ENCODE measurements at regions not wholly inside any gene's neighbourhood (a gene's known extent, or its start where the extent isn't known, plus 50 kb on each side); places are given as distances from the start of the nearest gene placed in this dataset.
A peak's percentile ranks its signal among the peaks of the same experiment; 100 is the strongest.

DNA sequence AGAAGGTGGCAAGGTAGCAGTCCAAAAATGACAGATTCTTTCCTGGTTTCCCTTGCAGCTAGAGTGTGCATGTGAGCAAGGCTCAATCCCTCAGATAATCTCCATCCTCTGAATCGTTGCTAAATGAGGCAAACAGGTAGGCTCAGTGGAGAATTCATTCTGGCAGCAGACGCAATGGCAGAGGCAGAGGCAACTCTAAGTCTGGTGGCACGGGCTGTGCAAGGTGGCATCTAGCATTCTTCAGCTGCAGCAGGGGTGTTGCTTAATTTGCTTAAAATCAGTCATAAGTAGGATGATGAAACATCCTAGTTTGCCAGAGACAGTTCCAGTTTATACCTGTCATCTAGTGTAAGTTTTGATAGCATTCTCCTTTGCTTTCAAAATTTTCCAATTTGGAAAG, 391.1 kb upstream of the MEX3C start:
- no peak for DNase-seq (ENCODE audit: low read depth)

GRCh38 chr18:51593931-51594330, 396.4 kb upstream of the MEX3C start:
- DNase-seq (ENCODE audit: low read depth): no peak

DNA sequence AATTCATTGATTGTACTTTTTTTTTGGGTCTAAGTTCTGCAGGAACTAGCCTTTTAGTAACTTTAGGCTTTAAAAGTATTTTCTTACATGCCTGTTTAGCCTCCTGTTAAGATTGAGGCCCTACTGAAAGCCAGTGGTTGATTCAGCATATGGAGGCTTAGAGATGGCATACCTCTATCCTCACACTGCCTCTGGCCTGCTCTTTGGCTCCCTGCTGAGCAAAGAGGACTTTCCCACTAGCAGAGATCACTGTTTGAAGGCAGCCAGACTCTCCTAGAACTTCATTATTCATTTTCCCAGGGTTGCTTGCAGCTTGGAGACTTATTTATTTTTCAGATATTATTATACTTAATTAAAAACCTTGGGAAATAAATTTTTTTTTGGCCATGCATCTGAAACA, 405.6 kb upstream of the MEX3C start:
- no peak for DNase-seq (ENCODE audit: low read depth)

- no peak for DNase-seq (ENCODE audit: low read depth)
These were observed 406.1 kb upstream of the MEX3C start for GRCh38 chr18:51603551-51603950.

DNA sequence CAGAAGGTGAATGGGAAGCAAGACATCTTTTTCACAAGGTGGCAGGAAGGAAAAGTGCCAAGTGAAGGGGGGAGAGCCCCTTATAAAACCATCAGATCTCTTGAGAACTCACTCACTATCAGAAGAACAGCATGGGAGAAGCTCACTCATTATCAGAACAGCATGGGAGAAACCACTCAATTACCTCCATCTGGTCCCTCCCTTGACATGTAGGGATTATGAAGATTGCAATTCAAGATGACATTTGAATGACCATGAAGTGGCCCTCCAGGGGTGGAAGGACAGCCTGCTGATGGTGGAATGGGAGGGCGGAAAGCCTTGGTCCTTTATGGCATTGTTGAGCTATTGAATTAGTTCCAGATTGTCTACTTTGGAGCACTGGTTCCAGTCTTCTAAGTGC, 413.0 kb upstream of the MEX3C start:
- no peak for DNase-seq (ENCODE audit: low read depth)

GRCh38 chr18:51611326-51611725, 413.8 kb upstream of the MEX3C start:
- no peak for DNase-seq (ENCODE audit: low read depth)

DNA sequence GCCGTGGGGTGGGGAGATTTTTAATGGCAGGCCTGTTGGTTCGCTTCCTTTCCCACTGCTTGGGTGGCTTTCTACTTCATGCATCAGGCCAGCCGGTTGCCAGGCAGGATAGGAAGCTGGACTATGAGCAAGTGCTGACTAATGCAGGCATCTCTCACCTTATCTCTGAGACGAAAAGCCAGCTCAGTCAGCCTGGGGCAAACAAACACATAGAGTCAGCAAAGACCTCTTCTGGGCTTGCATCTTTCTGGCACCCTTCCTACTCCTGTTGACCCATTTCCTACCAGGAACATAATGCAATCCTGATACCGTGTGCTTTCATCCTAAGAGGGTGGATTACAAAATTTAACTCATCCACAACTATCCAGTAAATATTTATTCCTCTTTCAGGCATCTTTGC, 416.6 kb upstream of the MEX3C start:
- DNase-seq (ENCODE audit: low read depth): peak; percentile 33

DNA sequence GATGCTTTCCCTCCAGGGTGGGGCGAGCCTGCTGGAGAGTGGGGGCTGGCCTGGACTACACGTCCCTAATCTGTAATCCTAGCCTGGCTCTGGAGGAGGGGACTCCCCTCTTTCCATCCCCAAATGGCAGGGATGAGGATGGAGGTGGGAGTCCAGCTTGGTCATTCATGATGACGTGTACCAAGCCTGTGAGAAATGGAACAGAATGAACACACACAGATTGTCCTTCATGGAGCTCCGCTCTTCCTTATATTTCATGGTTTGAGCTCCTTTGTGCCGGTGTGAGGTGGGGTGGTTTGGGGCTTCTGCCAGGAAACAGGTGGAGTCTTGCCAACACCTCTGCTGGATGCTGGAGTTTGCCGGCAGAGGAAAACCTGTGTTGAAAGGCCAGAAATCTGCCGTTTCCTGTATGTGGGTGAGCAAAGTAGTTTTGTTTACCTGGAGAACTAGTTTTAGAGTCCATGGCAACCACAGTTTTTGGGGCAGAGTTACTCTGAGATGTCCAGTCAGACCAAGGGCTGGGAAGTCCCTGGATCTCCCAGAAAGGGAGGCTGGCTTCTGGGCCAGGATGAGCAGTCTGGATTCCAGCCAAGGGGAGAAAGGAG, 417.6 kb upstream of the MEX3C start:
- no peak for DNase-seq (ENCODE audit: low read depth)

- peak; percentile 1 for DNase-seq (ENCODE audit: low read depth)
These were observed 419.7 kb upstream of the MEX3C start for GRCh38 chr18:51617167-51617566.

DNA sequence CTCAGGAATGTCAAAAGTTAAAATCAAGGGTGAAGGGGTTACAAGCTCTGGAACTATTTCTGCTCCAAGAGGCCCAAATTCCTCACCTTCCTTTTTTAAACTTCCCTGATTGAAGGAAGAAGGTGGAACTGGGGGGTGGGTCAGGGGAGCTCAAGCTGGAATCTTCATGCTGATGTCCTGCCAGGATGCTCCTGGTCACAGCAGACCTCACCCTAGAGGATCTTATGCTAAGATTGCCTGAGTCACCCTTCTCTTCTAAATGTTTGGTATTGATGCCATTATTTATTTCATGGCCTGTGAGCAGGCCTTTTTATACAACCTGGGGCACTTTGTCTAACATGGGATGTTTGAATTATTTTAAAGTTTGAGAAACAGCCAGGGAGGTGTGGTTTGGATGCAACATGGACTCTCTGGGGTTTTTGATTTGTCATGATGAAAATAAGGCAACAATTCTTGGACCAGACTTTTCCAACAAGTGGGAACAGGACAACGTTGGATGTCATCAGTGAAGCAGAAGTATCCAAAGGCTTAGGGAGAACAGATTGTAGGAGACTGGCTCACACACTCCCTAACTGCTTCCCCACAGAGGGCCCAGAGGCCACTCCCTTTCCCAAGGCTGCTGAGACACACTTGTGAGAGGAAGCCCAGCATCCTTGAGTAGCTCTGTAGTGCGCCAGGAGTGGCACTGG, 420.2 kb upstream of the MEX3C start:
- no peak for DNase-seq (ENCODE audit: low read depth)

- DNase-seq (ENCODE audit: low read depth): no peak
These were observed 421.8 kb upstream of the MEX3C start for GRCh38 chr18:51619283-51619682.

- peak; percentile 5 for DNase-seq (ENCODE audit: low read depth)
These were observed 423.8 kb upstream of the MEX3C start for GRCh38 chr18:51621113-51621863.

DNA sequence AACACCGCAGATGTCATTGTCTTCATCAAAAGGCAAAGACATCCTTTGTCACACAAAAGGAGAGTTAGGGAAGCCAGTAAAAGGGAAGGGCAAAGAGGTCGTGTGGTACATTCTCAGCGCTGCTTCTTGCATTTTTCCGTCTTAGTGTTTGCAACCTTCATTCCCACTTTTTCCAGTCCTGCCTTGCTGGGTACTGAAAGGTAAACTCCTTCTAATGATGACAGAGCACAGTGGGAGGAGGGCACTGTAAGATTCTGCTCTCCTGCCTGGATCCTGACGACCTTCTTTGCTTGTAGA, 424.3 kb upstream of the MEX3C start:
- DNase-seq (ENCODE audit: low read depth): no peak

DNA sequence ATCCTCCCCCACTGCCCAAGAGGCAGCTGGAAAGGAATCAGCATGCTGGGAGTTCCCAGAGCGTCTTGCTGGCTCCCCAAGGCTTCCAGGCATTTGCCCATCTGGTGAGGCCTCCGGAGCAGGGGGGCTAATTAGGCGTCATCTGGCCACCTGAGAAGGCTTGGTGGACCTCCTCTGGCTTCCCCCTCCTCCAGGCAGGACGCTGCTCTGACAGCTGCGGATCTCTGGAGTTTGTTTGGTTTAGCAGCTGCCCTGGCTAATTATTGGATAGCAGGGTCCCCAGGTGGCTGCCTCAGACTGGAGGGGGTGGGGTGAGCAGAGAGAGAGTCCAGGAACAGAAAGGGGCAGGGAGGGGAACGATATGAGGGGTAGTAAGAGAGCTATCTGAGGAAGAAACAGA, 425.2 kb upstream of the MEX3C start:
- no peak for DNase-seq (ENCODE audit: low read depth)

DNA sequence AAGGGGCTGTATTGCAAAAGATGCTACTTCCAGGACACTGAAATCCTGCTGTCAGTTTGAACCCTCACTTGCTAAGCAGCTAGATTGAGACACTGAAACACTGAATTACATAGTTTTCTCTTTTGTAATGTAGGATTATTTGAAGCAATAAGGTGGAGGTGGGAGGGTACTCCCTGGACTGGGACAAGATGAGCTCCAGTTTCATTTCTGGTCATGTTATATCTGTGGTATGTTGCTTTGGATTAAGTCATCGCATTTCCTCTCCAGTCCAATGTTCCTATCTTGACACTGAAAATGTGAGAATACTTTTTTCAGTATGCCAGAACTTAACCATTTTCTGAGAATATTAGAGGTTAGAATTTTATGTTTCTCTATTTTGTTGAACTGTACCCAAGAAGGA, 426.2 kb upstream of the MEX3C start:
- DNase-seq (ENCODE audit: low read depth): no peak

GRCh38 chr18:51630706-51631105, 433.2 kb upstream of the MEX3C start:
- no peak for DNase-seq (ENCODE audit: low read depth)

- no peak for DNase-seq (ENCODE audit: low read depth)
These were observed 440.4 kb upstream of the MEX3C start for GRCh38 chr18:51637881-51638280.

DNA sequence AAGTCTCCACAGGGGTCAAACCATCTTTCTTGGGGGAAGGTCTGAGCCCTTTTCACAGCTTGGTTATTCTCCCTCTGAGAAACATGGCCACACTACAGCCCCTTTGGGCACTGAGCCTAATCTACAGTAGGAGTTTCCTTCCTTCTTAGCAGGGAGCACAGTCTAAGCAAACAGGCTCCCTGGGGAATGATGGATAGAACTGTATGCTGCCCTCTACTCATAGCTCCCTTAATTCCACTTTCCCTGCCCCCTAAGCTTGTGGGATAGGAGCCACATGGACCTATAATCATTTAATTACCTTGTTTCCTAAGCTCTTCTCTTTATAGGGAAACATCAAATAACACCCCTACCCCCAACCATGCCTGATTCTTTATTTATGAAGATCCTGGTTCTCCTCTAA, 442.1 kb upstream of the MEX3C start:
- DNase-seq (ENCODE audit: low read depth): no peak

GRCh38 chr18:51643483-51643882, 446.0 kb upstream of the MEX3C start:
- no peak for DNase-seq (ENCODE audit: low read depth)

GRCh38 chr18:51645607-51646006, 448.1 kb upstream of the MEX3C start:
- DNase-seq (ENCODE audit: low read depth): no peak

- DNase-seq (ENCODE audit: low read depth): no peak
These were observed 449.9 kb upstream of the MEX3C start for GRCh38 chr18:51647346-51647745.

GRCh38 chr18:51647942-51648341, 450.5 kb upstream of the MEX3C start:
- no peak for DNase-seq (ENCODE audit: low read depth)

DNA sequence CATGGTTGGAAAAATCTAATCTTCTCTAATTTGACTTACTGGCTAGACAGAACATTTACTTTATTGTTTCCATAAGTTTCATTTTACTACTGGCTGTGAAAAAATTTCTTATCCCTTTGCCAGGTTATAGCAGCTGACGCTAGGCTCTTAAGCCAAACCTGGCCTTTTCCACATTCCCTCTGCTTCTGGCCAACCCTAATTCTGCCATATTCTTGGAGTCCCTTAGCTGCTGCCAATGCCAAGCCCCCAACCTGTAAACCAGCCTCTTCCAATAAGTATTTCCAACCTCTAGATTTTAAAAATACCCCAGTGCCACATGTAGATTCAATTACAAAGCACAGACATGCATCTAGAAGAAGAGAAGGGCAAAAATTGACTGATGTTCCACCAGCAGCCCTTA, 452.3 kb upstream of the MEX3C start:
- DNase-seq (ENCODE audit: low read depth): no peak

DNA sequence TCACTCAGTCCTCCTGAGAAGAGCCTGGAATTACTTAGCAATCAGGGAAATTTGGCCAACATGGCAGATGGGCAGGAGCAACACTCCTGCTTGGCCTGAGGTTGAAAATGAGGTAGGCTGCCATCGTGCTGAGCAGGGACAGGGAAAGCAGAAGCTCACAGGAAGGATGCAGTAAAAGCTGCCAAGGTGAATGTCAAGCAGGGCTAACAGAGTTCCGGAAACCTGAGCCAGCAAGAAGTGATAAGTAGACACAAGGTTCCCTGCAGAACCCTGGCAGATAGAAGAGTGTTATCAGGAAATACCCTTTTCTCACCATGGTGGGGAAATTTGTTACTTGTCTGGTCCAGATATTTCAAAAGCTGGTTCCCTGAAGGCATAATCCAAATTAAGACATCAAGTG, 454.3 kb upstream of the MEX3C start:
- no peak for DNase-seq (ENCODE audit: low read depth)

Data from iris pigment epithelial cell (primary cell).